Activated naive CD4-positive, alpha-beta T cell treated with anti-CD3 and anti-CD28 coated beads, Interleukin-2, amount 10 ng/mL, durations not matched to agents 7 days and 5 days (primary cell): ENCODE measurements at regions not wholly inside any gene's neighbourhood (a gene's known extent, or its start where the extent isn't known, plus 50 kb on each side); places are given as distances from the start of the nearest gene placed in this dataset.
"Not testable (repeated sequence)": the region's sequence is repeated elsewhere in the genome, so short reads cannot be mapped to it uniquely, and the experiment has no call there.

Experiments used
- CTCF ChIA-PET: fragments of 350-600 bp; sonication (Branson Sonifier 250); formaldehyde crosslinking; loops from one replicate; lab custom pipeline; 2021; ENCODE audit warnings: antibody characterized with exemption; lab: Charles Lee
- DNase-seq: peaks from one replicate; pipeline ENCODE4 v3.0.0-alpha.2; 2020
- H3K27ac Mint-ChIP-seq: one replicate; pipeline ENCODE4 v1.8.0; 2021; ENCODE audit warnings: mild to moderate bottlenecking, moderate library complexity, mixed read lengths
- H3K27me3 Mint-ChIP-seq: one replicate; pipeline ENCODE4 v1.8.0; 2021; ENCODE audit warnings: mild to moderate bottlenecking, mixed read lengths
- H3K36me3 Mint-ChIP-seq: one replicate; pipeline ENCODE4 v1.8.0; 2021; ENCODE audit warnings: mixed read lengths
- H3K4me1 Mint-ChIP-seq: one replicate; pipeline ENCODE4 v1.8.0; 2021; ENCODE audit warnings: mixed read lengths
- H3K4me3 Mint-ChIP-seq: one replicate; pipeline ENCODE4 v1.8.0; 2021; ENCODE audit warnings: mild to moderate bottlenecking, moderate library complexity, mixed read lengths
- H3K9me3 Mint-ChIP-seq: one replicate; pipeline ENCODE4 v1.8.0; 2021; ENCODE audit warnings: mixed read lengths

DNA sequence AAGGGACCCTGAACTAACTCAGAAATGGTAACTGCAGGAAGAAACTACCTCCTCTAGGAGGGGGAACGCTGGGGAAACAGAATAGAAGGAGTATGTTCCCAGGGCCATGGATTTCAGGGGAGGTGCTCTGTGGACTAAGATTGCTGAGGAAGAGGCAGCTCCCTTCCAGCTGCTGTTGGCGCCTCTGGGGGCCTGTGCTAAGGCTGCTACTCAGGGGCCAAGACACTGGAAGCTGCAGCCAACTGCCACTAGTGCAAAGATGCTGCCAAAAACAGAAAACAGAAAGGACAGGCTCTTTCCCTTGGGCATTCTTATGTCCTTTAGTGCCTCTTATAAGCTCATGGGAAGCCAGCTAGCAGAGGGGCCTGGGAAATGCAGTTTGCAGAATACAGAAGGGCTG lies 58.0 kb upstream of the SGIP1 start:
- DNase-seq = no peak
- H3K4me3 Mint-ChIP-seq = no peak overlapping the region
- no peaks in the 10 kb centered on the region for H3K36me3 Mint-ChIP-seq
- no peaks in the 10 kb centered on the region for H3K4me1 Mint-ChIP-seq
- no peaks in the 10 kb centered on the region for H3K9me3 Mint-ChIP-seq
- H3K27ac Mint-ChIP-seq = no peak overlapping the region
- CTCF ChIA-PET = no interaction called here
- H3K27me3 Mint-ChIP-seq = peaks cover 15% of the 10 kb centered on the region

- H3K4me3 Mint-ChIP-seq = no peak overlapping the region
- CTCF ChIA-PET = no interaction called here
- H3K36me3 Mint-ChIP-seq = no peaks in the 10 kb centered on the region
- peaks cover 15% of the 10 kb centered on the region for H3K27me3 Mint-ChIP-seq
- no peaks in the 10 kb centered on the region for H3K4me1 Mint-ChIP-seq
- H3K9me3 Mint-ChIP-seq = no peaks in the 10 kb centered on the region
- DNase-seq = no peak
- no peak overlapping the region for H3K27ac Mint-ChIP-seq
These were observed 57.2 kb upstream of the SGIP1 start for GRCh38 chr1:66476774-66477173.

GRCh38 chr1:66478116-66478515 lies 55.8 kb upstream of the SGIP1 start:
- Mint-ChIP-seq H3K36me3 (no peaks in the 10 kb centered on the region), H3K4me3 (no peak overlapping the region), H3K9me3 (peaks cover 1% of the 10 kb centered on the region), H3K4me1 (no peaks in the 10 kb centered on the region), H3K27ac (no peak overlapping the region), H3K27me3 (peaks cover 15% of the 10 kb centered on the region)
- no peak for DNase-seq
- CTCF ChIA-PET = interaction anchor here (1.1 kb wide), 1 partner anchor 30 kb away, joined by 3 read pairs; no protein-coding TSS in a partner anchor

- Mint-ChIP-seq H3K27ac (no peak overlapping the region), H3K4me1 (no peaks in the 10 kb centered on the region), H3K9me3 (peaks cover 1% of the 10 kb centered on the region), H3K4me3 (no peak overlapping the region), H3K36me3 (no peaks in the 10 kb centered on the region), H3K27me3 (peaks cover 10% of the 10 kb centered on the region)
- CTCF ChIA-PET = interaction anchor here (0.5 to 2.3 kb wide), 2 partner anchors 24 to 481 kb away, joined by 5 read pairs; no protein-coding TSS in a partner anchor
- DNase-seq = no peak
These were observed 53.8 kb upstream of the SGIP1 start for GRCh38 chr1:66480162-66480561.

DNA sequence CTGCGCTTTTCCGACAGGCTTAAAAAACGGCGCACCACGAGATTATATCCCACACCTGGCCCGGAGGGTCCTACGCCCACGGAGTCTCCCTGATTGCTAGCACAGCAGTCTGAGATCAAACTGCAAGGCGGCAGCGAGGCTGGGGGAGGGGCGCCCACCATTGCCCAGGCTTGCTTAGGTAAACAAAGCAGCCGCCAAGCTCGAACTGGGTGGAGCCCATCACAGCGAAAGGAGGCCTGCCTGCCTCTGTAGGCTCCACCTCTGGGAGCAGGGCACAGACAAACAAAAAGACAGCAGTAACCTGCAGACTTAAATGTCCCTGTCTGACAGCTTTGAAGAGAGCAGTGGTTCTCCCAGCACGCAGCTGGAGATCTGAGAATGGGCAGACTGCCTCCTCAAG lies 52.7 kb upstream of the SGIP1 start:
- H3K4me1 Mint-ChIP-seq = not testable (repeated sequence)

More for the DNA sequence above, 52.7 kb upstream of the SGIP1 start:
- H3K27me3 Mint-ChIP-seq, CTCF ChIA-PET, H3K9me3 Mint-ChIP-seq, DNase-seq, H3K36me3 Mint-ChIP-seq, H3K27ac Mint-ChIP-seq, H3K4me3 Mint-ChIP-seq: not testable (repeated sequence)
